ENCODE measurements at regions not wholly inside any gene's neighbourhood (a gene's known extent, or its start where the extent isn't known, plus 50 kb on each side); places are given as distances from the start of the nearest gene placed in this dataset.

GRCh38 chr7:113608782-113609181 lies 310.0 kb downstream of the PPP1R3A start:
- no peak overlapping the region for H3K4ac ChIP-seq (ENCODE audit: low read depth, low read length)
- H2BK120ac ChIP-seq (ENCODE audit: low read depth, low read length), result no peak overlapping the region
- H3K14ac ChIP-seq (replicated peaks; ENCODE audit: low read depth, low read length), result no peak overlapping the region
- WGBS, 2 experiments (ENCODE audit: extremely low coverage in 2 of 2, insufficient read length in 1 of 2), result no CpG with 5 or more reads among the region's 1 CpG
- H3K27me3 ChIP-seq (ENCODE audit: control insufficient read depth, insufficient read depth, low read length), result no peaks in the 10 kb centered on the region
- no peaks in the 10 kb centered on the region for H3K36me3 ChIP-seq (ENCODE audit: control insufficient read depth, insufficient read depth, low read length)
- intact Hi-C loops (cut with micrococcal nuclease) (no loop called here), in situ Hi-C loops (cut with MboI; ENCODE audit: low sequenced_read_pairs) (no loop called here), dilution Hi-C loops (cut with HindIII; ENCODE audit: low sequenced_read_pairs, unreplicated experiment) (no loop called here)
- H3K18ac ChIP-seq (ENCODE audit: low read depth, low read length), result no peak overlapping the region
- H3K9me1 ChIP-seq (ENCODE audit: insufficient read depth, low read length), result no peaks in the 10 kb centered on the region
- DNase-seq, result no peak
- no TSS peak for BruUV-seq (replicated peaks)
- H3K9ac ChIP-seq (ENCODE audit: low read depth, low read length), result no peak overlapping the region
- H3K4me1 ChIP-seq (ENCODE audit: control insufficient read depth, insufficient read depth, low read length), result no peaks in the 10 kb centered on the region
- POLR2A ChIA-PET (ENCODE audit: unreplicated experiment), result no interaction called here
- no peak overlapping the region for H3K27ac ChIP-seq (ENCODE audit: insufficient read depth, low read length)
- no peak overlapping the region for H2AFZ ChIP-seq (replicated peaks; ENCODE audit: low read length, poor library complexity)
- H2BK5ac ChIP-seq (ENCODE audit: low read depth, low read length, poor library complexity, severe bottlenecking), result no peak overlapping the region
- H2BK15ac ChIP-seq (ENCODE audit: low read depth, low read length), result no peak overlapping the region
- CTCF ChIA-PET, result no interaction called here
- no peak overlapping the region for H2AK5ac ChIP-seq (ENCODE audit: low read depth, low read length)
- H3K4me3 ChIP-seq (ENCODE audit: insufficient read depth, low read depth, low read length), result no peak overlapping the region
- H2BK20ac ChIP-seq (ENCODE audit: low read depth, low read length), result no peak overlapping the region
- no peak overlapping the region for H4K91ac ChIP-seq (ENCODE audit: insufficient read depth, low read depth, low read length)
- H3K56ac ChIP-seq (ENCODE audit: extremely low read depth, insufficient read depth, low read length), result no peak overlapping the region
- H4K8ac ChIP-seq (ENCODE audit: low read depth in 2 of 2, low read length in 2 of 2), result no peak overlapping the region
- H3K79me1 ChIP-seq (ENCODE audit: low read depth in 1 of 2, low read length in 2 of 2), result no peaks in the 10 kb centered on the region
- H2AK9ac ChIP-seq (replicated peaks; ENCODE audit: low read depth, low read length, poor library complexity), result no peak overlapping the region
- H4K20me1 ChIP-seq (ENCODE audit: insufficient read depth, low read length), result no peaks in the 10 kb centered on the region
- H3K4me2 ChIP-seq (ENCODE audit: low read depth, low read length), result no peak overlapping the region
- no peaks in the 10 kb centered on the region for H3K9me3 ChIP-seq (ENCODE audit: control insufficient read depth, insufficient read depth, low read length)
- no peak for TF ChIP-seq RAD21 (IDR thresholded peaks at IDR 0.05; ENCODE audit: low read length)
- no peak for TF ChIP-seq USF2 (IDR thresholded peaks at IDR 0.05; ENCODE audit: low read depth, low read length)
- no peak for TF ChIP-seq ELK1 (IDR thresholded peaks at IDR 0.05; ENCODE audit: borderline replicate concordance, low read depth, low read length)
- TF ChIP-seq MAZ (IDR thresholded peaks at IDR 0.05; ENCODE audit: borderline replicate concordance, low read depth, low read length), result no peak
- TF ChIP-seq MXI1 (IDR thresholded peaks at IDR 0.05; ENCODE audit: borderline replicate concordance, low read depth, low read length), result no peak
- TF ChIP-seq RCOR1 (IDR thresholded peaks at IDR 0.05; ENCODE audit: insufficient replicate concordance, low read length), result no peak
- TF ChIP-seq SMC3 (IDR thresholded peaks at IDR 0.05; ENCODE audit: low read depth, low read length), result no peak
- TF ChIP-seq CEBPB (IDR thresholded peaks at IDR 0.05; ENCODE audit: low read depth, low read length), result no peak
- no peak for TF ChIP-seq CHD1 (IDR thresholded peaks at IDR 0.05; ENCODE audit: low read depth, low read length)
- no peak for TF ChIP-seq NFE2L2 (IDR thresholded peaks at IDR 0.05; ENCODE audit: low read depth, low read length)
- no peak for TF ChIP-seq RFX5 (IDR thresholded peaks at IDR 0.05; ENCODE audit: low read depth, low read length)
- no peak for TF ChIP-seq POLR2A (IDR thresholded peaks at IDR 0.05; ENCODE audit: low read depth, low read length)
- TF ChIP-seq CTCF (conservative IDR thresholded peaks at IDR 0.05; ENCODE audit: low read depth, low read length), result no peak
- TF ChIP-seq FOS (IDR thresholded peaks at IDR 0.05; ENCODE audit: low read depth, low read length), result no peak
- TF ChIP-seq BHLHE40 (IDR thresholded peaks at IDR 0.05; ENCODE audit: low read depth, low read length), result no peak
- TF ChIP-seq MAFK (IDR thresholded peaks at IDR 0.05; ENCODE audit: low read depth, low read length), result no peak
- ATAC-seq (ENCODE audit: low read depth), result no peak
- no peak overlapping the region for H4K5ac ChIP-seq (ENCODE audit: low read depth, low read length)
- H3K23ac ChIP-seq (ENCODE audit: low read depth, low read length), result no peak overlapping the region

Measured in IMR-90 (cell line).